SK-N-SH (cell line): ENCODE measurements at regions not wholly inside any gene's neighbourhood (a gene's known extent, or its start where the extent isn't known, plus 50 kb on each side); places are given as distances from the start of the nearest gene placed in this dataset.

Source experiments
- CTCF ChIA-PET: fragments of 300-600, 350-600 bp; formaldehyde crosslinking; extraction: SDS; loops from one replicate; lab custom pipeline; 2021; lab: Yijun Ruan, JAX
- POLR2A ChIA-PET: fragments of 350-600 bp; sonication (Branson Sonifier 250); formaldehyde crosslinking; extraction: SDS; loops from one replicate; lab custom pipeline; 2020; ENCODE audit warnings: antibody characterized with exemption, inconsistent platforms; lab: Yijun Ruan, JAX
- DNase-seq: peaks from one replicate; pipeline ENCODE4 v3.0.0; 2012
- H2AFZ ChIP-seq: fragments of 200-600 bp; sonication (generic); 2 replicates; pipeline ENCODE4 v1.8.1; 2016; ENCODE audit warnings: antibody characterized with exemption, mild to moderate bottlenecking, low read depth
- H3F3A ChIP-seq: fragments of 200-600 bp; sonication (generic); replicated peaks from 2 replicates; pipeline ENCODE3; 2016; ENCODE audit warnings: antibody characterized with exemption, mild to moderate bottlenecking; ENCODE audit not compliant: insufficient read depth
- H3K27ac ChIP-seq, 2 experiments: fragments of 200-500 bp in 1 of 2; fragments of 200-600 bp in 1 of 2; sonication (Bioruptor generic) in 1 of 2; sonication (generic), shearing (Covaris generic) in 1 of 2; 2 replicates each; pipeline versions ENCODE4 v1.5.1 to v1.6.1; 2014 to 2016; ENCODE audit warnings: low read depth in 2 of 2, inconsistent platforms in 1 of 2, low read length in 1 of 2, mild to moderate bottlenecking in 1 of 2, mixed read lengths in 1 of 2
- H3K27me3 ChIP-seq: fragments of 200-600 bp; sonication (generic), shearing (Covaris generic); 2 replicates; pipeline ENCODE4 v1.6.1; 2016; ENCODE audit warnings: mixed run types; ENCODE audit not compliant: insufficient read depth
- H3K36me3 ChIP-seq, 2 experiments: fragments of 200-500 bp in 1 of 2; fragments of 200-600 bp in 1 of 2; sonication (Bioruptor generic) in 1 of 2; sonication (generic) in 1 of 2; replicated peaks in 1 of 2; 2 replicates each; pipeline versions ENCODE3 to v1.5.1; 2014 to 2016; ENCODE audit warnings: low read length in 1 of 2, mild to moderate bottlenecking in 1 of 2; ENCODE audit not compliant: insufficient read depth in 2 of 2, control insufficient read depth in 1 of 2
- H3K4me1 ChIP-seq, 2 experiments: fragments of 200-500 bp in 1 of 2; fragments of 200-600 bp in 1 of 2; sonication (Bioruptor generic) in 1 of 2; sonication (generic), shearing (Covaris generic) in 1 of 2; 2 replicates each; pipeline versions ENCODE4 v1.5.1 to v1.6.1; 2014 to 2016; ENCODE audit warnings: low read depth in 1 of 2, low read length in 1 of 2, mixed run types in 1 of 2; ENCODE audit not compliant: insufficient read depth in 2 of 2, control insufficient read depth in 1 of 2
- H3K4me2 ChIP-seq: fragments of 200-600 bp; sonication (generic), shearing (Covaris generic); 2 replicates; pipeline ENCODE4 v1.6.1; 2017; ENCODE audit warnings: mixed run types
- H3K4me3 ChIP-seq, 2 experiments: fragments of 200-500 bp in 1 of 2; fragments of 200-600 bp in 1 of 2; sonication (Bioruptor generic) in 1 of 2; sonication (generic), shearing (Covaris generic) in 1 of 2; 2 replicates each; pipeline versions ENCODE4 v1.5.1 to v1.8.1; 2014 to 2016; ENCODE audit warnings: low read depth in 2 of 2, inconsistent platforms in 1 of 2, low read length in 1 of 2, mild to moderate bottlenecking in 1 of 2, mixed read lengths in 1 of 2, moderate library complexity in 1 of 2
- H3K79me2 ChIP-seq: fragments of 200-600 bp; sonication (generic); 2 replicates; pipeline ENCODE4 v1.8.1; 2017; ENCODE audit warnings: mild to moderate bottlenecking; ENCODE audit not compliant: insufficient read depth
- H3K9ac ChIP-seq: fragments of 200-600 bp; sonication (generic); 2 replicates; pipeline ENCODE4 v1.6.1; 2017; ENCODE audit warnings: mixed run types
- H3K9me2 ChIP-seq: fragments of 200-600 bp; sonication (generic); 2 replicates; pipeline ENCODE4 v1.6.1; 2017; ENCODE audit warnings: mixed run types
- H3K9me3 ChIP-seq: fragments of 200-600 bp; sonication (generic); 2 replicates; pipeline ENCODE4 v1.6.1; 2017; ENCODE audit warnings: mixed run types, mild to moderate bottlenecking, moderate library complexity
- H4K20me1 ChIP-seq: fragments of 200-600 bp; sonication (generic); 2 replicates; pipeline ENCODE4 v1.6.1; 2017; ENCODE audit warnings: mild to moderate bottlenecking, mixed run types; ENCODE audit not compliant: insufficient read depth
- CHD2 ChIP-seq: fragments of 150-350 bp; IDR thresholded peaks from 2 replicates; pipeline ENCODE4 v1.6.1; 2018; ENCODE audit warnings: low read length; ENCODE audit not compliant: partially characterized antibody
- ELF1 ChIP-seq: IDR thresholded peaks from 2 replicates; pipeline ENCODE4 v1.4.0; 2012
- EP300 ChIP-seq, 2 experiments: IDR thresholded peaks; 2 replicates each; pipeline versions ENCODE4 v1.4.0 to v1.6.1; 2012; ENCODE audit warnings: borderline replicate concordance in 1 of 2, low read depth in 1 of 2, low read length in 1 of 2
- EZH2phosphoT487 ChIP-seq: fragments of 200-600 bp; sonication (generic); IDR thresholded peaks from 2 replicates; pipeline ENCODE4 v1.6.1; 2017; ENCODE audit warnings: low read depth, mixed run types, mild to moderate bottlenecking, antibody characterized with exemption, moderate library complexity, borderline replicate concordance
- GABPA ChIP-seq: IDR thresholded peaks from 2 replicates; pipeline ENCODE4 v1.4.0; 2012; ENCODE audit warnings: low read depth, mild to moderate bottlenecking
- GATA2 ChIP-seq: sonication (generic); formaldehyde crosslinking; IDR thresholded peaks from 2 replicates; pipeline ENCODE4 v1.5.0; 2020; ENCODE audit warnings: mild to moderate bottlenecking, missing genetic modification reagents
- JUND ChIP-seq: IDR thresholded peaks from 2 replicates; pipeline ENCODE4 v1.4.0; 2012
- MEF2A ChIP-seq: IDR thresholded peaks from 2 replicates; pipeline ENCODE4 v1.4.0; 2012; ENCODE audit warnings: low read depth, borderline replicate concordance
- RFX5 ChIP-seq: IDR thresholded peaks from 2 replicates; pipeline ENCODE4 v1.6.1; 2012; ENCODE audit warnings: mild to moderate bottlenecking, improper control_type of control experiment, low read length
- RXRA ChIP-seq: IDR thresholded peaks from 2 replicates; pipeline ENCODE4 v1.4.0; 2012; ENCODE audit warnings: low read depth, mild to moderate bottlenecking, borderline replicate concordance
- SMC3 ChIP-seq: IDR thresholded peaks from 2 replicates; pipeline ENCODE4 v1.6.1; 2012; ENCODE audit warnings: low read depth, low read length, improper control_type of control experiment
- TAF1 ChIP-seq: IDR thresholded peaks from 2 replicates; pipeline ENCODE4 v1.6.1; 2012; ENCODE audit warnings: low read depth, mild to moderate bottlenecking, low read length, moderate library complexity, borderline replicate concordance
- YY1 ChIP-seq: IDR thresholded peaks from 2 replicates; pipeline ENCODE4 v1.4.0; 2012; ENCODE audit warnings: low read depth, mild to moderate bottlenecking
- TF ChIP-seq, protein P1 (sequence below): IDR thresholded peaks from 2 replicates; pipeline ENCODE4; 2012
- TF ChIP-seq, protein P2 (sequence below): IDR thresholded peaks from 2 replicates; pipeline ENCODE4 v1.4.0; 2012; ENCODE audit warnings: low read depth
- TF ChIP-seq, protein P3 (sequence below): IDR thresholded peaks from 2 replicates; pipeline ENCODE4 v1.4.0; 2012; ENCODE audit warnings: low read depth, borderline replicate concordance
- TF ChIP-seq, protein P4 (sequence below): IDR thresholded peaks from 2 replicates; pipeline ENCODE4 v1.6.1; 2012; ENCODE audit warnings: mild to moderate bottlenecking, low read depth, low read length, moderate library complexity

DNA sequence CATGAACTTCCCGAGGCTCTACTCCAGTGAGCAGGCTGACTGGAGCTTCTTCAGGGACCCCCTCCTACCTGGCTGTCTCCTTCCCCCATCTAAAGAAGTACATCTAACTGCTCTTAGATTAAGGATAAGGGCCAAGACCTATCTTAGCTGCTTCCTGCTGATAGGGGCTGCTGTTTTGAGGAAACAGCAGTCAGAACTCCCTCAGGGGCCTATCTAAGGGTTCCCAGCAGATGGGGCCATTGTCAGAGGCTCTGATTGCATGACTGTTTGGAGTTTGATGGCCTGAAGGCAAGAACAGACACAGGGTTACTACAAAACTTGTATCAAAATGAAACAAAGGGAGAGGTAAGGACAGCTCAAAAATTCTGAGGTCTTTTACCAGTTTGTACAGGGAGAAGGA is 2636.9 kb upstream of the PCDH20 start (continued):
- TF ChIP-seq, protein P1, sequence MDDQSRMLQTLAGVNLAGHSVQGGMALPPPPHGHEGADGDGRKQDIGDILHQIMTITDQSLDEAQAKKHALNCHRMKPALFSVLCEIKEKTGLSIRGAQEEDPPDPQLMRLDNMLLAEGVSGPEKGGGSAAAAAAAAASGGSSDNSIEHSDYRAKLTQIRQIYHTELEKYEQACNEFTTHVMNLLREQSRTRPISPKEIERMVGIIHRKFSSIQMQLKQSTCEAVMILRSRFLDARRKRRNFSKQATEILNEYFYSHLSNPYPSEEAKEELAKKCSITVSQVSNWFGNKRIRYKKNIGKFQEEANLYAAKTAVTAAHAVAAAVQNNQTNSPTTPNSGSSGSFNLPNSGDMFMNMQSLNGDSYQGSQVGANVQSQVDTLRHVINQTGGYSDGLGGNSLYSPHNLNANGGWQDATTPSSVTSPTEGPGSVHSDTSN, result no peak
- TF ChIP-seq, all 33 proteins: peak for 0

DNA sequence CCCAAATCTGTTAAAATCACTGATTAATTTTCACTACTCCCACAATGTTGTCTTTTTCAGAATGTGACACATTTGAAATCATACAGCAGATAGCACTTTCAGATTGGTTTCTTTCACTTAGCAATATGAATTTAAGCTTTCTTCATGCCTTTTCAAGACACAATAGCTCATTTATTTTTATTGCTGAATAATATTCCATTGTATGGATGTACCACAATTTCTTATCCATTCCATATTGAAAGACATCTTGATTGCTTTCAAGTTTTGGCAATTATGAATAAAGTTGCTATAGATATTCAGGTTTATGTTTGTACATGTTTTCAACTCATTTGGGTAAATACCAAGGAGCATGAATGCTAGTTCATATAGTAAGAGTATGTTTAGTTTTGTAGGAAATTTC is 2635.6 kb upstream of the PCDH20 start:
- Histone ChIP-seq H3K9me3 (no peaks in the 10 kb centered on the region), H2AFZ (no peak overlapping the region), H3K4me3 (no peak overlapping the region), H3K9me2 (no peaks in the 10 kb centered on the region), H3K79me2 (no peaks in the 10 kb centered on the region), H3K27ac (no peak overlapping the region), H4K20me1 (no peaks in the 10 kb centered on the region), H3K4me1 (no peaks in the 10 kb centered on the region), H3F3A (no peaks in the 10 kb centered on the region), H3K4me2 (no peak overlapping the region), H3K36me3 (no peaks in the 10 kb centered on the region), H3K27me3 (no peaks in the 10 kb centered on the region), H3K9ac (no peak overlapping the region)
- no peak for DNase-seq
- POLR2A ChIA-PET, result no interaction called here
- CTCF ChIA-PET, result no interaction called here
- TF ChIP-seq JUND (no peak), TAF1 (no peak), SMC3 (no peak), YY1 (no peak), GATA2 (no peak), EP300 (IDR thresholded peaks at IDR 0.05; ENCODE audit: borderline replicate concordance in 1 of 2, low read depth in 1 of 2, low read length in 1 of 2) (no peak), MEF2A (no peak), EZH2phosphoT487 (no peak), ELF1 (no peak), GABPA (no peak), RFX5 (no peak), CHD2 (no peak), RXRA (no peak)
- TF ChIP-seq, protein P2, sequence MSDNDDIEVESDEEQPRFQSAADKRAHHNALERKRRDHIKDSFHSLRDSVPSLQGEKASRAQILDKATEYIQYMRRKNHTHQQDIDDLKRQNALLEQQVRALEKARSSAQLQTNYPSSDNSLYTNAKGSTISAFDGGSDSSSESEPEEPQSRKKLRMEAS, result no peak
- TF ChIP-seq, protein P3, sequence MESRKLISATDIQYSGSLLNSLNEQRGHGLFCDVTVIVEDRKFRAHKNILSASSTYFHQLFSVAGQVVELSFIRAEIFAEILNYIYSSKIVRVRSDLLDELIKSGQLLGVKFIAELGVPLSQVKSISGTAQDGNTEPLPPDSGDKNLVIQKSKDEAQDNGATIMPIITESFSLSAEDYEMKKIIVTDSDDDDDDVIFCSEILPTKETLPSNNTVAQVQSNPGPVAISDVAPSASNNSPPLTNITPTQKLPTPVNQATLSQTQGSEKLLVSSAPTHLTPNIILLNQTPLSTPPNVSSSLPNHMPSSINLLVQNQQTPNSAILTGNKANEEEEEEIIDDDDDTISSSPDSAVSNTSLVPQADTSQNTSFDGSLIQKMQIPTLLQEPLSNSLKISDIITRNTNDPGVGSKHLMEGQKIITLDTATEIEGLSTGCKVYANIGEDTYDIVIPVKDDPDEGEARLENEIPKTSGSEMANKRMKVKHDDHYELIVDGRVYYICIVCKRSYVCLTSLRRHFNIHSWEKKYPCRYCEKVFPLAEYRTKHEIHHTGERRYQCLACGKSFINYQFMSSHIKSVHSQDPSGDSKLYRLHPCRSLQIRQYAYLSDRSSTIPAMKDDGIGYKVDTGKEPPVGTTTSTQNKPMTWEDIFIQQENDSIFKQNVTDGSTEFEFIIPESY, result no peak
- TF ChIP-seq, protein P4, sequence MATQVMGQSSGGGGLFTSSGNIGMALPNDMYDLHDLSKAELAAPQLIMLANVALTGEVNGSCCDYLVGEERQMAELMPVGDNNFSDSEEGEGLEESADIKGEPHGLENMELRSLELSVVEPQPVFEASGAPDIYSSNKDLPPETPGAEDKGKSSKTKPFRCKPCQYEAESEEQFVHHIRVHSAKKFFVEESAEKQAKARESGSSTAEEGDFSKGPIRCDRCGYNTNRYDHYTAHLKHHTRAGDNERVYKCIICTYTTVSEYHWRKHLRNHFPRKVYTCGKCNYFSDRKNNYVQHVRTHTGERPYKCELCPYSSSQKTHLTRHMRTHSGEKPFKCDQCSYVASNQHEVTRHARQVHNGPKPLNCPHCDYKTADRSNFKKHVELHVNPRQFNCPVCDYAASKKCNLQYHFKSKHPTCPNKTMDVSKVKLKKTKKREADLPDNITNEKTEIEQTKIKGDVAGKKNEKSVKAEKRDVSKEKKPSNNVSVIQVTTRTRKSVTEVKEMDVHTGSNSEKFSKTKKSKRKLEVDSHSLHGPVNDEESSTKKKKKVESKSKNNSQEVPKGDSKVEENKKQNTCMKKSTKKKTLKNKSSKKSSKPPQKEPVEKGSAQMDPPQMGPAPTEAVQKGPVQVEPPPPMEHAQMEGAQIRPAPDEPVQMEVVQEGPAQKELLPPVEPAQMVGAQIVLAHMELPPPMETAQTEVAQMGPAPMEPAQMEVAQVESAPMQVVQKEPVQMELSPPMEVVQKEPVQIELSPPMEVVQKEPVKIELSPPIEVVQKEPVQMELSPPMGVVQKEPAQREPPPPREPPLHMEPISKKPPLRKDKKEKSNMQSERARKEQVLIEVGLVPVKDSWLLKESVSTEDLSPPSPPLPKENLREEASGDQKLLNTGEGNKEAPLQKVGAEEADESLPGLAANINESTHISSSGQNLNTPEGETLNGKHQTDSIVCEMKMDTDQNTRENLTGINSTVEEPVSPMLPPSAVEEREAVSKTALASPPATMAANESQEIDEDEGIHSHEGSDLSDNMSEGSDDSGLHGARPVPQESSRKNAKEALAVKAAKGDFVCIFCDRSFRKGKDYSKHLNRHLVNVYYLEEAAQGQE, result no peak
- TF ChIP-seq, protein P1, result no peak
- TF ChIP-seq, all 33 proteins: peak for 0
